GM18909 (cell line): ENCODE measurements at regions not wholly inside any gene's neighbourhood (a gene's known extent, or its start where the extent isn't known, plus 50 kb on each side); places are given as distances from the start of the nearest gene placed in this dataset.

Experiments
- ATAC-seq: cut with Tn5 transposase; IDR thresholded peaks from one replicate; pipeline ENCODE4 v1.9.1; 2021; ENCODE audit warnings: mild to moderate bottlenecking; ENCODE audit not compliant: unreplicated experiment, poor library complexity

DNA sequence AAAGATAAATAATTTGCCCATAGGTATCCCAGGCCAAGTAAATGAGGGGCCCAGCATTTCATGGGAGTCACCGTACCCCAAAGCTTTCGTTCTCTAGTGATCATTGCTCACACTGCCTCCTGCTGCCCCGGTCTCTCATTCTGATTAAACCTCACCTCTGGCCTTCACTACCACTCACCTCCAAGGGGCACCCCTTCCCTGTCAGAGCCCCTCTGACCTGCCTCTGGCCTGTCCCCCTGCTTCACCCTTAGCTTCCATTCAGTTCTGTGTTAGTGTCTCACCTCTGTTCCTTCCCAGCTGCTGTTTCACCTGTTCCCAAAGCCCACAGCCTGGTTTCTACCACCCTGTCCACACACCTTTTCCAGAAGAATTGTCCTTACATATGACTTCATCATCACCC is 150.3 kb upstream of the E2F8 start:
- no peak for ATAC-seq

DNA sequence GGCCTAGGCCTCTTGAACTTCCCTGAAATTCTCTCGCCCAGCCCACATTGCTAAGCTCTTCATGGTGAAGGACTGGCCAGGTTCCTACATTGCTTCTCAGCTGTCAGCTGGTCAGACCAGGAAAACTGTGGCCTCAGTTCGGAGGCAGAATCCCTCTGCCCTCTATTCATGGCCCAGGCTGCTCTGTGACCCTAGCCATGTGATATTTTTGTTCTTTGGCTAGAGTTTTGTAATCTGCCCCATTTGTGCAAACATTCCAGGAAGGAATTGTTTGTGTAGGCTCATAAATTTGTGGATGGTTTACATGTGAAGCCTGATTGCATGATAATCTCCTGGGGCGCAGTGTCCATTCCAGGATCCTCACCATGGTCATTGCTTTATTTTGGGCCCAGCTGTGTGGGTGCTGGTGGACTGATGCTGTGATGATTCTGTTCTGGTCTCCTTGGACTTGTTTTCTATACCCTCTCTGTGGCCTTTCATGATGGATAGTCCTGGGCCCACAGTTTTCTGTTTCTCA is 149.1 kb upstream of the E2F8 start:
- ATAC-seq: no peak

DNA sequence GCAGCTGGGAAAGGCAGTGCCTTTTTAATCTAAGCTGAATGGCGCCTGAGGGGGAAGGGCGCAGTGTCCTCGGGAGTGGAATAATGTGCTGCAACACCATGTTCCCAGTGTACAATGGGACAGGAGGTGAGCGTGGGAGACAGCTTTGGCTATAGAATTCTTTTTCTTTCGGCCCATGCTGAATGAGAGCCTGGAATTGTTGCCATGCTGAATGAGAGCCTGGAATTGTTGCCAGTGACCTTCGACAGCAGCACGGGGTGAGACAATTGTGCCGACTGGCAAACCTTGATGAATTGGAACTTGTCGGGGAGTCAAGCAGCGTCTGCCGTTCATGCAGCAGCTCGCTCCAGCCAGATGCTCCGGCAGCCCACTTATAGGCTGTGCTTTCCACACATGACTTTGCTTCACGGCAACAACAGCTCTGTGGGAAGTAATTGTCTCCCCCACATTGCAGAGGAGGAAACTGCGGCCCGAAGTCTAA is 141.4 kb upstream of the E2F8 start:
- no peak for ATAC-seq

- ATAC-seq: no peak
Measured at GRCh38 chr11:19380375-19380774, 139.6 kb upstream of the E2F8 start.

GRCh38 chr11:19379465-19379864 is 138.7 kb upstream of the E2F8 start:
- ATAC-seq: no peak

DNA sequence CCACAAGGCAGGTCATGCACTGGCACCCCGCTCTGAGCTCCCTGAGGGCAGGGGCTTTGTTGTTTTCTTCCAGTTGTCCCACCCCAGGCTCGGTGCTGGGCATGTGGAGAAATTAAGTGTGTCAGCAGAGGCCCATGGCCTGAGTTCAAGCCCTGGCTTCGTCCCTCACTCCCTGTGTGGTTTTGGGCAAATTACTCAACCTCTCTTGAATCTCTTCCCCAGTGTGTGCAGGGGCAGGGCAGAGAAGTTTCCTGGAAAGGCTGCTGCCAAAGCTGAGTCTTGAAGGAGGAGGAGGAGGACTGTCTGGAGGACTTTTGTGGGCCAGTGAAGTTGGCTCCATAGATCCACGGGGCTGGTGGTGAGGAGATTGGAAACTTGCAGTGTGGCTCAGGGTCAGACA is 138.1 kb upstream of the E2F8 start:
- ATAC-seq: no peak

- ATAC-seq: no peak
Measured at GRCh38 chr11:19377881-19378280, 137.1 kb upstream of the E2F8 start.

DNA sequence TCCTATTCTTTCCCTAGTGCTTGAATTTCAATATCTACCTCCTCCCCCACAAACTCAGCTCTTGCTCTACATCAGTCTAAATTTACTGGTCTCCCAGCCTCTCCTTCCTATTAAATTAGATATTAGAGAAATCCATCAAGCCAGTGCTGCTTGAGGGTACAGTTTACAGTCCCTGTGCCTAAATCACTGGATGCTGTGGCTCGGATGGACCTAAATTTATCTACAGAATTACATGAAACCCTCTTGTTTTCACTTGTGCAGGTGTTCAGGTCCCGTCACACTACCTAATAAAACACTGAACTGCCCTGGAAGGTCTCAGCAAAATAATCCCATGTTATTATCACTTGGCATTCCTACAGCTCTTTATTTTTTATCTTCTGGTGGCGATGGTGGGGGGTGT is 134.7 kb upstream of the E2F8 start:
- no peak for ATAC-seq

DNA sequence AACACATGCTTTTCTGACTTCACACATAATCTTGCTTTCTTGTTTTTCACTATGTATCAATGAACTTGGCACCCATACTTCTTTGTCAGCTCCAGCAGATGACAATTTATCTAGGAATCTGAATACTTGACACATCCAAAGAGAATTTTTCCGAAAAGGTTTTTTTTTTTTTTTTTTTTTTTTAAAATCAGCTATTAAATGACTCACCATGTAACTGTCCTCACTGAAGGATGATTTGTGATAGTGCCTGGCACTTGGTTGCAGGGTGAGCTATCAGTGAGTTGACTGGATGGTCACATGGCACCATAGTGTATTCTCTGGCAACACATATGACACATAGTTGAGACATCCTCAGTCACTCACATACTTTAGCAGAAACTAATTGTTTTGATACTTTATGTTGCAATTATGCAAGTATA is 133.4 kb upstream of the E2F8 start:
- no peak for ATAC-seq

GRCh38 chr11:19372381-19372780 is 131.6 kb upstream of the E2F8 start:
- ATAC-seq: no peak

- ATAC-seq: no peak
Measured at GRCh38 chr11:19370100-19370861, 129.5 kb upstream of the E2F8 start.

- ATAC-seq: no peak
Measured at GRCh38 chr11:19368726-19369375, 128.1 kb upstream of the E2F8 start.

DNA sequence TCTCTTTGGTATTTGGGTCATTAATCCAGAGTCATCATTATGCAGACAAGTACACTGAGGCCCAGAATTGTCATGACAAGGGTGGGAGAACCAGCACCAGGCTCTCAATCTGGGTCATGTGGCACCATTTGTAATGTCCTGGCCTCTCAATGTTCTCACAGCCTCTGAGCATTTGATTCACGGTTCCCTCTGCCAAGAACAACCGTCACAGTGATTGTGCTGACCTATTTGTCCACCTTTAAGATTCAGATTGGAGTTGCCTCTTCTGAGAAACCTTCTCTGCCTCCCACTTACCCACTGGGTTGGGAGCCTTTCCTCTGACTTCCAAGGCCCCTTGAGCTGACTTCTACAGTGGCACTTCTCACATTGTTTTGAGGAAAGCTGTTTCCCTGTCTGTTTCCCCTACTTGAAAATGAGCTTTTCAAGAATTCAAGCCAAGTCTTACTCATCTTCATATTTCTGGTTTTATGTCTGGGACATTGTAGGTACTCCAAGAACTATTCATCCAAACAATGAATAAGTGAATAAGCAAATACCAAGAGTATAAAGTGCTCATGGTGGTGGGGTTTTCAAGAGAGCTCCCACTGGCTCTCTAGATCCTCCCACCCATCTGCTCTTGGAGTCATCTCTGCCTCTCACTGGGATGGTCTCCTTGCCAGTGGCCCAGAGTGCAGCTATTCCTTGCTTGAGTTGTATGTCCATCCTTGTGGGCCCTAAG is 126.4 kb upstream of the E2F8 start:
- ATAC-seq: no peak

GRCh38 chr11:19365743-19366410 is 125.1 kb upstream of the E2F8 start:
- ATAC-seq: no peak

- ATAC-seq: no peak
Measured at GRCh38 chr11:19359221-19360000, 118.7 kb upstream of the E2F8 start.

- no peak for ATAC-seq
Measured at GRCh38 chr11:19357943-19358342, 117.2 kb upstream of the E2F8 start.

- no peak for ATAC-seq
Measured at GRCh38 chr11:19355601-19356000, 114.9 kb upstream of the E2F8 start.

DNA sequence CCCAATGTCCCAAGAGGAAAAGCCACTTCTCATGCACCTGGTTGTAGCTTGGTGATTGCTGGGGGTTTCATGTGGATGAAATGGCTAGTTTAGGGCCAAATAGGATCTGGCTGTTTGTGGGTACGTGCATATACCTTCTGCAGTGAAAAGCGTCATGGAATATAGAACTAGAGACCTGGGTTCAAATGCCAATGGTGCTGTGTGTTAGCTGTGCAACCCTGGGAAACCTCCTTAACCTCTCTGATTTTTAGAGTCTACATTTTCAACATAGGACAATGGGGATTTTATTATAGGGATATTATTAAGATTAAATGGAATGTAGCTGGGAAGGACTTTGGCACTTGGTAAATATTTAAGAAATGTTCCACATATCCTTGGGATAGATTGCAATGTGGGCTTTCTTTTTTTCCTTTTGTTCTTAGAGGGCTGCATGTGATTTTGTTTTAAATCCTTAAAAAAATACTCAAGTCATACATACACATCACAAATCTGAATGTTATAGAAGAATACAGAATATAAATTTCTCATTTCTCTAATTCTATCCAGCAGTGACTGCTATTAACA is 112.6 kb upstream of the E2F8 start:
- ATAC-seq: no peak

DNA sequence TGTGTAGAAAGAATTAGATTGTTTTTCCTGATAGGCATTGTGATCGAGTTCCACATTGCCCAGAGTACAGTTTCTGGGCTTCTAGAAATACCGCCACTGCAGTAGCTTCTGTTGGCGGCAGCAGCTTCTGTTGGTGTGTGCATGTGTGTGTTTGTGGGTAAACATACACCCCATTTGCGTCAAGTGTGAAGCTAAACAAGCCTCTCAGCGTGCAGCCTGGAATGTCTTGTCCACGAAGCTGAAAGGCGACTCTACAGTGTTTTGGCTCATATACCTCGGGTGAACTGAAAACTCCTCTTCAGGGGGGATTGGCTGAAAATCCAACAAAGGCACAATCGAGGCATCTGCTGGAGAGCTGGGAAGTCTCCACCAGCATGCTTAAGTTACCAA is 112.0 kb upstream of the E2F8 start:
- ATAC-seq: no peak
